ENCODE measurements at regions not wholly inside any gene's neighbourhood (a gene's known extent, or its start where the extent isn't known, plus 50 kb on each side); places are given as distances from the start of the nearest gene placed in this dataset.
"Not testable (repeated sequence)": the region's sequence is repeated elsewhere in the genome, so short reads cannot be mapped to it uniquely, and the experiment has no call there.

- Histone ChIP-seq H3K4me1 (no peaks in the 10 kb centered on the region), H3K4me3 (no peak overlapping the region), H3K36me3 (no peaks in the 10 kb centered on the region), H3K27me3 (peaks cover 0 to 10% (median 0%) of the 10 kb centered on the region in 3 donors), H3K27ac (no peak overlapping the region), H3K9me3 (no peaks in the 10 kb centered on the region)
- DNase-seq, result no peak
- 83% methylated on average over 18 of the region's 18 CpGs for WGBS, 2 donors
- TF ChIP-seq EP300 (IDR thresholded peaks at IDR 0.05), result no peak
- no peak for TF ChIP-seq POLR2A (IDR thresholded peaks at IDR 0.05)
- no peak for TF ChIP-seq CTCF (IDR thresholded peaks at IDR 0.05)
- no peak for TF ChIP-seq POLR2AphosphoS5 (IDR thresholded peaks at IDR 0.05)
- intact Hi-C loops (cut with DNase I), result no loop called here
These were observed 590.7 kb downstream of the TBC1D22A start for GRCh38 chr22:47352920-47353700.

GRCh38 chr22:47351836-47352579 is 589.6 kb downstream of the TBC1D22A start:
- H3K4me3 ChIP-seq, result no peak overlapping the region
- H3K9me3 ChIP-seq, result no peaks in the 10 kb centered on the region
- WGBS, 2 donors, result 82 to 88% methylated on average over 11 of the region's 11 CpGs
- peaks cover 0 to 10% (median 0%) of the 10 kb centered on the region in 3 donors for H3K27me3 ChIP-seq
- intact Hi-C loops (cut with DNase I), result no loop called here
- H3K4me1 ChIP-seq, result no peaks in the 10 kb centered on the region
- TF ChIP-seq POLR2A (IDR thresholded peaks at IDR 0.05) (no peak), POLR2AphosphoS5 (IDR thresholded peaks at IDR 0.05) (no peak), CTCF (IDR thresholded peaks at IDR 0.05) (no peak), EP300 (IDR thresholded peaks at IDR 0.05) (no peak)
- no peaks in the 10 kb centered on the region for H3K36me3 ChIP-seq
- DNase-seq, result peak; percentile 34
- H3K27ac ChIP-seq, result no peak overlapping the region

DNA sequence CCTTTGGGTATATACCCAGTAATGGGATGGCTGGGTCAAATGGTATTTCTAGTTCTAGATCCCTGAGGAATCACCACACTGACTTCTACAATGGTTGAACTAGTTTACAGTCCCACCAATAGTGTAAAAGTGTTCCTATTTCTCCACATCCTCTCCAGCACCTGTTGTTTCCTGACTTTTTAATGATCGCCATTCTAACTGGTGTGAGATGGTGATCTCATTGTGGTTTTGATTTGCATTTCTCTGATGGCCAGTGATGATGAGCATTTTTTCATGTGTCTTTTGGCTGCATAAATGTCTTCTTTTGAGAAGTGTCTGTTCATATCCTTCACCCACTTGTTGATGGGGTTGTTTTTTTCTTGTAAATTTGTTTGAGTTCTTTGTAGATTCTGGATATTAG is 583.8 kb downstream of the TBC1D22A start:
- intact Hi-C loops (cut with DNase I), result loop anchor here (10.0 kb wide), 1 partner anchor 61 kb away; no protein-coding TSS in a partner anchor

GRCh38 chr22:47345025-47345424 is 582.6 kb downstream of the TBC1D22A start:
- Histone ChIP-seq H3K27ac (no peak overlapping the region), H3K4me1 (no peaks in the 10 kb centered on the region), H3K27me3 (peaks cover 0 to 13% (median 0%) of the 10 kb centered on the region in 3 donors), H3K4me3 (no peak overlapping the region), H3K9me3 (no peaks in the 10 kb centered on the region), H3K36me3 (no peaks in the 10 kb centered on the region)
- intact Hi-C loops (cut with DNase I), result loop anchor here (10.0 kb wide), 1 partner anchor 60 kb away; no protein-coding TSS in a partner anchor
- TF ChIP-seq EP300 (IDR thresholded peaks at IDR 0.05) (no peak), CTCF (IDR thresholded peaks at IDR 0.05) (no peak), POLR2A (IDR thresholded peaks at IDR 0.05) (no peak), POLR2AphosphoS5 (IDR thresholded peaks at IDR 0.05) (no peak)
- WGBS, 2 donors, result 65 to 67% methylated on average over 7 of the region's 7 CpGs
- DNase-seq, result no peak

More for the DNA sequence above, 583.8 kb downstream of the TBC1D22A start:
- H3K9me3 ChIP-seq, H3K4me1 ChIP-seq, H3K36me3 ChIP-seq, H3K27ac ChIP-seq, H3K4me3 ChIP-seq, DNase-seq: not testable (repeated sequence)
- peaks cover 0 to 13% (median 0%) of the 10 kb centered on the region in 3 donors for H3K27me3 ChIP-seq
- 88 to 100% methylated on average over 1 of the region's 1 CpG for WGBS, 2 donors

- Histone ChIP-seq H3K36me3 (no peaks in the 10 kb centered on the region), H3K9me3 (no peaks in the 10 kb centered on the region), H3K27me3 (peaks cover 0 to 13% (median 0%) of the 10 kb centered on the region in 3 donors), H3K4me1 (no peaks in the 10 kb centered on the region), H3K27ac (no peak overlapping the region), H3K4me3 (no peak overlapping the region)
- no peak for TF ChIP-seq POLR2AphosphoS5 (IDR thresholded peaks at IDR 0.05)
- no peak for TF ChIP-seq CTCF (IDR thresholded peaks at IDR 0.05)
- TF ChIP-seq POLR2A (IDR thresholded peaks at IDR 0.05), result no peak
- DNase-seq, result no peak
- WGBS, 2 donors, result 76 to 79% methylated on average over 6 of the region's 6 CpGs
- intact Hi-C loops (cut with DNase I), result loop anchor here (10.0 kb wide), 1 partner anchor 60 kb away; no protein-coding TSS in a partner anchor
These were observed 582.0 kb downstream of the TBC1D22A start for GRCh38 chr22:47344414-47344813.
